ENCODE measurements at regions not wholly inside any gene's neighbourhood (a gene's known extent, or its start where the extent isn't known, plus 50 kb on each side); places are given as distances from the start of the nearest gene placed in this dataset.

DNA sequence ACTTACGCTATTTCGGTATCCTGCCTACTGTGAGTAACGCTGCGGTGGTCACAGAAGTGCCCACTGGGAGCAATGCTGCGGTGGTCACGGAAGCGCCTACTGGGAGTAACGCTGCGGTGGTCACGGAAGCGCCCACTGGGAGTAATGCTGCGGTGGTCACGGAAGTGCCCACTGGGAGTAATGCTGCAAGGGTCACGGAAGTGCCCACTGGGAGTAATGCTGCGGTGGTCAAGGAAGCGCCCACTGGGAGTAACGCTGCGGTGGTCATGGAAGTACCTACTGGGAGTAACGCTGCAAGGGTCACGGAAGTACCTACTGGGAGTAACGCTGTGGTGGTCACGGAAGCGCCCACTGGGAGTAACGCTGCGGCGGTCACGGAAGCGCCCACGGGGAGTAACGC lies 52.1 kb upstream of the SOX1 start:
- Histone ChIP-seq H3K9me3 (no peaks in the 10 kb centered on the region), H3K36me3 (no peaks in the 10 kb centered on the region), H3K4me1 (no peaks in the 10 kb centered on the region), H3K27ac (no peak overlapping the region), H3K4me3 (no peak overlapping the region), H3K27me3 (no peaks in the 10 kb centered on the region)
- 55% methylated on average over 19 of the region's 30 CpGs for WGBS (ENCODE audit: insufficient coverage, low coverage, low lambda C conversion rate, missing lambda C conversion rate)
- intact Hi-C loops (cut with DNase I), result no loop called here
- ATAC-seq (no peak), DNase-seq (no peak)
- TF ChIP-seq POLR2A (IDR thresholded peaks at IDR 0.05), result no peak
- TF ChIP-seq CTCF (IDR thresholded peaks at IDR 0.05), result no peak
